ENCODE measurements at regions not wholly inside any gene's neighbourhood (a gene's known extent, or its start where the extent isn't known, plus 50 kb on each side); places are given as distances from the start of the nearest gene placed in this dataset.

- TF ChIP-seq CTCF (conservative IDR thresholded peaks at IDR 0.05) (no peak), ZFX (IDR thresholded peaks at IDR 0.05) (no peak)
These were observed 73.6 kb upstream of the IGFBP5 start for GRCh38 chr2:216768908-216769411.

All from C4-2B (cell line).